NOMO-1 (cell line): ENCODE measurements at regions not wholly inside any gene's neighbourhood (a gene's known extent, or its start where the extent isn't known, plus 50 kb on each side); places are given as distances from the start of the nearest gene placed in this dataset.

Experiments
- DNase-seq, 2 experiments: peaks; one replicate each; lab custom pipeline; 2025; ENCODE audit not compliant: unreplicated experiment in 2 of 2; lab: John Stamatoyannopoulos, UW

DNA sequence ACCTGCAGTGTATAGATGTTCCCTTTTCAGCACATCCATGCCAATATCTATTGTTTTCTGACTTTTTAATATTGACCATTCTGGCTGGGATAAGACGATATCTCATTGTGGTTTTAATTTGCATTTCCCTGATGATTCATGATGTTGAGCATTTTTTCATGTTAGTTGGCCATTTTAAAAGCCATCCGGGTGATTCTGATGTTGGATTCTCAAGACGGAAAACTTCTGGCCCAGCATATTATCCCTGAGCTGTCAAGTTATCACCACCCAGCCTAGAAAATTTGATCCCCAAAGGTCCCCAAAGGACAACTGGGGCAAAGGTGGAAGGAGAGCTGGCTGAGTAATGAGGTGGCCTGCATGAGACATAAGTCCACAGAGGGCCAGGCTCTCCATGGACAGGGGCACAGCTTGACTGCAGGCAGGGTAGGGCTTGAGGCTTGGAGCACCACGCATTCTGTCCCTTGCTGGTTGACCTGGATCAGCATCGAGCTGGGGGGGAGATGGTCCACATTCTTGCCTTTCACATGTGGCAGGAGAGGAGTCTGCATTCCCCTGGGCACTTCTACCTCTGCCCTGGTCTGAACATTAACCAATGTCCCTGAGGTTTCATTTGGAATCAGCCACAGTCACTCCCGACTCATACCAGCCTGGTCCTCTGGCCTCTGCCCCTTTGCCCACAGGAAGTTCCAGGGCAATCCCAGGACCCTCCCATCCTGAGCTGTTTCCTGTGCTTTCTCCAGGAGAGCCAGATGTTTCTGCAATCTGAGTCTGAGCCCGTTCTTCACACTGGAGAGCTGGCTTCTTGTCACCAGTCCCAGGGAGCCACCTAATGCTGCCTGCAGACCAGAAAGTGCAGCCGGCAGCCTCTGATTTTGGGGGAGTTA, 69.2 kb downstream of the ISG20 start:
- DNase-seq: no peak

GRCh38 chr15:88708655-88709054, 69.8 kb downstream of the ISG20 start:
- DNase-seq: peak; percentile 64 to 74

DNA sequence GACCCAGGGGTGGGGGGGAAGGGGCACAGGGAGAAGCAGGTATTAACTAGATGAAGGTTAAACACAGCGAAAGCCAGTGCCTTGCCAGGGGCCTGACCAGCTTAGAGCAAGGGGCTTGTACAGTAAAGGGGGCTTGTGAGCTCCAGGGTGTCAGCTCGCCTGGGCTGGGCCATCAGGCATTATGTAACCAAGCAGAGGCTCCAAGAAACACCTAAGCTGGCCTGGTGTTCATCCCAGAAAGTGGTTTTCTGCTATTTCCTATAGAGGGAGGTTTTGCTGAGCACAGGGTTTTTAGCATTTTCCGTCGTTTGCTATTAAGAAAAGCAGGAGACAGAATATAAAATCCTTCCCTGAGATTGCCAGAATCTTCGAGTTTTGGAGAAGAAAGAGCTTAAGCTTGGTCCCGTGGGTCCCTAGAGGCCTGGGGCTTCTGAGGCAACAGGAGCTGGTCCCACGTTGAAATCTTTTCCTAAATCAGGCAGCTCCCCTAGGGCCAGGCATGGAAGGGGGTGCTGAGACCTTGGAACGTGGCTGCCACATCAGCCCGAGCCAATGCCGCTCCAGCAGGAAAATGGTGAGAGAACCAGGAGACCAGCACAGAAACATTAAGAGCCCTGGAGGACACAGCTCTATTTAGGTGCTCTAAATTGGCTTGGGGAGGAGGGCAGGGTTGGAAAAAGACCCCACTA, 71.4 kb downstream of the ISG20 start:
- DNase-seq: no peak

DNA sequence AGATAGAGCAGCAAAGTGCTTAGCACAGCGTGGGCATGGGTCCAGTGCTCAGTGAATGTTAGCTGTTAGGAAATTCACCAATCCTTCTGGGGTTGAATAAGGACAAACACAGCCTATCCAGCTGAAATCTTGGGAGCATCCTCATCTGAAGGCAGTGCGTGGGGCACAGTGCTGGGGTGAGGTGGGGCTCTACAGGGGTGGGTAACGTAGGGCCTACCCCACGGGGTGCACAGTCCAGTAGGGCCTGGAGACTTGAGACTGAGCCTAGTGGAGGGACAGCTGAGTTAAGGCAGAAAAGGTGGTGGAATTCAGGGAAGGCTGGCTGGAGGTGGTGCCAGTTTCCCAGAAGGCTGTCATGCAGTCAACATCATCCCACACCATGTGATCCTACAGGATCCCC, 73.0 kb downstream of the ISG20 start:
- DNase-seq: no peak

- no peak for DNase-seq
Measured at GRCh38 chr15:88714782-88715372, 76.1 kb downstream of the ISG20 start.

GRCh38 chr15:88716543-88717381, 77.9 kb downstream of the ISG20 start:
- no peak for DNase-seq

DNA sequence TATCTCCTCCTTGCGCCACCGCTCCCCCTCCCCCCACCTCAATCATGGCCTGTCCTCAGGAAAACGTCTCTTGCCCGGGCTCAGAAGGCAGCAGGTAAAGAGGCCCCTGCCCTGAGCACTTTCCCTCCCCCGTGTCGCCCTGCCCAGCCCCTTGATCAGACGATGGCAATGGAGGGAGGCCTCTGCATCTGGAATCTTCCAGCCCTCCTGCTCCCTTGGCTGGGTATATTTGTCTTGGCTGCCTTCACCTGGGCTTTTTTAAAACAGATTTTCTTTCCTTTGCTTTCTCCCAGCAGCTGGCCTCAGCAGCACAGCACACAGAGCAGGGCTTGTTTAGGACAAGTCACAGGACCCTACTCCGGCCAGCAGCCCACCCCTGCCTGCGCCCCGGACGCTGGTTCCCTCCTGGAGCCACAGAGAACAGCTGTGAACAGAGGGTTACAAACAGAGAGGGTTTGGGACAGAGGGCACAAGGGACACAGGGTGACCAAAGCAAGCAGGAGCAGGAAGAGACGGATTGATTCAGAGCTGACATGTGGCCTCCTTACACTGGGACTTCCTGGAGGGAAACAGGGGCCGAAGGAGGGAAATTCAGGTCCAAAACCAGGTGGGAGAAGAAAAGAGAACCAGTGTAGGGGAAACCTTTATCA, 78.7 kb downstream of the ISG20 start:
- DNase-seq: no peak

- DNase-seq: no peak
Measured at GRCh38 chr15:88718731-88719130, 79.9 kb downstream of the ISG20 start.

- no peak for DNase-seq
Measured at GRCh38 chr15:88719654-88720053, 80.8 kb downstream of the ISG20 start.

DNA sequence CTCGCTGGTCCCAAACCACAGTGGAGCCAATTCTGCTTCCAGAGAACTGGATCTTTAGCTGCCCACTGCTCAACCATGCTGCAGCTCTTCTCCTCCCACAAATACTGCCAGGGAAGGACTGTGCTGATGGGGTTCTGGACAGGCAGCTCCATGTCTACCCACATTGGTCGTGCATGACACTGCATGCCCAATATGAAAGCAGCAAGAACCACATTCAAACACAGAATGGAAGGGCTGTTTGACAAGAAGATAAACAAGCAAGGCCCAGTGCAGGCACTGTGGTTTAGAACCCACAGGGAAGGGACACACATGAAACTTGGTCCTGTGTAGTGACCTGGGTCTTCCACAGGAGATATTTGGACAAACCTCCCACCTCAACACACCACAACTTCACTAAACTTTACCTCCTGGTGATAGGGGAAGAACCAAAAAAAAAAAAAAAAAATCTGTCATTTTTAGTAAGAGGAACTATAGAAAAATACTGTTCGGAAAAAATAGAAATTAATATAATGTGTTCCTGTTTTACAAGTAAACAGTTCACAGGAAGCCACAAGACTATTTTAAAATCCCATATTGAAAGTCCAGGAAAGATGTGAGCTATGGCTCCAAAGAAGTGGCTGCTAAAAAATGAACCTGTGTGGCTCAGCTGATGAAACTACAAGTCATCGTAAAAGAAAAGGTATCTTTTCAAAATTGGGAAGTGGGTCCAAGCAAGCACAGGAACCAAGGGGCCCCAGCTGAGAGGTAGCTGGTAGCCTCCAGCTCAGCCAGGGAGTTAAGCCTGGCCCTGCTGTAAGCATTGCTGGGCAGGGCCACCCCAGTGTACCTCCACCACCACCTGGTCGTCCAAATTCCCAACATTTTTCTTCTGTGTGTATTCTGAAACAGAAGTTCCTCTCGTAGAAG, 77.7 kb upstream of the ACAN start:
- peak; percentile 56 to 80 for DNase-seq

DNA sequence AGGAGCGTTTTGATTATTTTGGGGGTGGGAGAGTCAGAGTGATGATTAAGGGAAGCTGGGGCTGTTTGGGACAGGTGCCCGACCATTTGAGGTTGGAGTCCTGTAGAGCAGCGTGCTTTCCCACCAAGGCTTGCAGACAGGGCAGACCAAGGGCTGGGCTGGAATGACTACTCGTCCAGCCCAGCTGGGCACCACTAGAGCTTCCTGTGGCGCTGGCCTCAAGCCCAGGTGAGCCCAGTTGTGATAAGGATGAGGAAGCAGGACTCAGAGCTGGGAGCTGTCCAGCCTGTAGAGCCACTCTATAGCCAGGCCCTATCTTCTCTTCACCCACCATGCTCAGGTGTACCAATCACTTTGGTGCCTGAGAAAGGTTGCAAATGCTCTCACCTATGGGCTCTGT, 75.8 kb upstream of the ACAN start:
- DNase-seq: no peak

- DNase-seq: no peak
Measured at GRCh38 chr15:88729581-88729980, 73.7 kb upstream of the ACAN start.

DNA sequence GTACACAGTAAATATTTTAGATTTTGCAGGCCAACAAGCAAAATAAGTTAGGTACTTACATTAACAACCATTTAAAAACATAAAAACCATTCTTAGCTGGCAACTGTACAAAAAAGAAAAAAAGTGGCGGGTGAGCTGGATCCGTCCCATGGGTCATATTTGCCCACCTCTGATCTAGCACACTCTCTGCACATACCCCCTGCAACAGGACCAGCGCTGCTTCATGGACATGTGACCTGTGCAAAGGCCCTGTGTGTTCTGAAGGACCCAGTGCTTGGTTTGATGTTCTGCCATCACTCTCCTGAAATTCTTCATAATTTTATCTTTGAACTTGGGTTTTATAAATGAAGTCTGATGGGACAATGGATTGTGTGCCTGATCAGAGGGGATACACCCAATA, 72.5 kb upstream of the ACAN start:
- DNase-seq: no peak

DNA sequence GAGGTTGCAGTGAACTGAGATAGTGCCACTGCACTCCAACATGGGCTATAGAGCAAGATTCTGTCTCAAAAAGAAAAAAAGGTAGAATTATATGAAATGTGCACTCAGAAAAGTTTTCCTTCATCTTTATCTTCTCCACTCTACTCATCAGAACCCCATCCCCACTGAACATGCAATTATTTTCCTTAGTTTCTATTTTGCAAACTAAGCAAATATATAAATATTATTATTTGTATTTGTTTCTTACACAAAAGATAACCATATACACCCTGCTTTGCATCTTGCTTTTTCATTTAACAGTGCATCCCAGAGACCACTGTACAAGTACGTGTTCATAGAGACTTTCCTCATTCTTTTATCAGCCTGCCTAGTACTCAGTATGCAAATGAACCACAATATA, 68.0 kb upstream of the ACAN start:
- DNase-seq: no peak

DNA sequence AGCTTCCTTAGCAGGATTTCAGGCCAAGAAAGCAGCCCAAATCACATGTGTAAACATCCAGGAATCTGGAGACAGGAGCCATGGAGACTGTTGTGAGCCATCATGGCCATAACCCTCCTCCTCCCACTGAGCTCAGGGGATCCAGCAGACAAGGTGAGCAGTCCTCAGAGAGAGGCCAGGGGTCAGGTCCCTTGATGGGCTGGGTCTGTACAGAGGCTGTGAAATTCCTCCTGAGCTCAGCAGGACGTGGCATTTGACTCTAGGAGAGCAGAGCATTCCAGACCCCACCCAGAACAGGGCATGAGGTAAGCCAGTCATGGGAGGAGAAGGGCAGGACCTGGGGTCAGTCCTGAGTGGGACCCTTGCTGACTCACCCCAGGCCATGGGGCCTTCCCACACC, 67.0 kb upstream of the ACAN start:
- no peak for DNase-seq

DNA sequence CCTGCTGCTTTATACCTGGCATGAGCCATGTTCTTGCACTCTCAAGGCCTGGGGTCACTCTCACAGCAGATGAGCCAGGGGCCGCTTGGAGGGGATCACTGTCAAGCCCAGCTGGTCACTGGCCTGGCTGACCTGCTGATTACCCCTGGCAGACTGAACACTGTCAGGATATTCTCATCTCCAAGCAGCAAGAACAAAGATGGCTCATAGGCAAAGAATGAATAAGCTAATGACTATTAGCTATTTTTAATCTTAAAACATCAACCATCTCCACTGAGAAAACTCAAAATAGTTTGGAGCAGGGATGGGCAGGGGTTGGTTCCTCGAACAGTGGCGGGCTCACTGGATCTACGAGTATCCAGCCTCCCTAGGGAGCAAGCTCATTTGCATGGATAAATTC, 64.4 kb upstream of the ACAN start:
- DNase-seq: no peak

- no peak for DNase-seq
Measured at GRCh38 chr15:88739541-88739940, 63.7 kb upstream of the ACAN start.

- no peak for DNase-seq
Measured at GRCh38 chr15:88740356-88740755, 62.9 kb upstream of the ACAN start.

DNA sequence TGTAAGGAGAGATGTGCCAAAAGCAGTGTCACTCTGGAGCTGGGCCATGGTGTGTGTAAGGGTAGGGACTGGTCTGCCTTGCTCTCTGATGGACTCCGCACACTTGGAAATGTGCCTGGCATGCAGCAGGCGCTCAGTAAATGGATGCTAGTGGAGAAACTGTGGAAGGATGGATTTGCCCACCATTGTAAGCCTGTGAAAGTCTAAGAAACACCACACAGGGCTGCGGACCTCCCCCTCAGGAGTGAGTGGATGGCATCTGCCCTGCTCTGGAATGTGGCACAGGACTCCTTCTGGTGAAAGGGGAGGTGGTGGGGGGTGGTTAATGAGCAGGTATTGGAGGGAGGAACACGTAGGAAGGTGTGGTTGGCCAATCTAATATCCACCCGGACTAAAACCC, 62.2 kb upstream of the ACAN start:
- no peak for DNase-seq
